Naive thymus-derived CD4-positive, alpha-beta T cell (primary cell): ENCODE measurements at regions not wholly inside any gene's neighbourhood (a gene's known extent, or its start where the extent isn't known, plus 50 kb on each side); places are given as distances from the start of the nearest gene placed in this dataset.
"Not testable (repeated sequence)": the region's sequence is repeated elsewhere in the genome, so short reads cannot be mapped to it uniquely, and the experiment has no call there.

Experiments
- ATAC-seq: fragments of 150-1000 bp; cut with Tn5 transposase; 2 replicates; pipeline ENCODE4 v1.10.0; 2021; ENCODE audit warnings: mild to moderate bottlenecking, moderate library complexity
- CTCF ChIA-PET: fragments of 350-600 bp; sonication (Branson Sonifier 250); formaldehyde crosslinking; loops from one replicate; lab custom pipeline; 2021; ENCODE audit warnings: antibody characterized with exemption; lab: Charles Lee
- POLR2A ChIA-PET: fragments of 350-600 bp; sonication (Branson Sonifier 250); formaldehyde crosslinking; loops from one replicate; lab custom pipeline; 2021; ENCODE audit warnings: antibody characterized with exemption, inconsistent platforms; lab: Charles Lee
- DNase-seq, 9 donors: peaks; one replicate each; pipeline versions ENCODE4 v3.0.0 to v3.0.0-alpha.2; 2020 to 2022; ENCODE audit warnings: mixed read lengths in 1 of 9
- H3K27ac ChIP-seq: one replicate; pipeline ENCODE4 v1.7.0; 2013; ENCODE audit warnings: mild to moderate bottlenecking, low read depth, low read length, moderate library complexity
- H3K27me3 ChIP-seq, 2 donors: one replicate each; pipeline ENCODE4 v1.7.0; 2013; ENCODE audit warnings: low read length in 2 of 2, mild to moderate bottlenecking in 2 of 2, moderate library complexity in 2 of 2; ENCODE audit not compliant: control insufficient read depth in 2 of 2, insufficient read depth in 2 of 2
- H3K36me3 ChIP-seq, 3 experiments: 1 replicate in 2 of 3; 2 replicates in 1 of 3; pipeline ENCODE4 v1.7.0; 2013; ENCODE audit warnings: low read length in 3 of 3, mild to moderate bottlenecking in 3 of 3, moderate library complexity in 1 of 3; ENCODE audit not compliant: insufficient read depth in 3 of 3, control insufficient read depth in 2 of 3
- H3K4me1 ChIP-seq, 2 donors: one replicate each; pipeline ENCODE4 v1.7.0; 2013; ENCODE audit warnings: low read length in 2 of 2, mild to moderate bottlenecking in 2 of 2, moderate library complexity in 1 of 2; ENCODE audit not compliant: control insufficient read depth in 2 of 2, insufficient read depth in 2 of 2
- H3K4me3 ChIP-seq: 2 replicates; pipeline ENCODE4 v1.7.0; 2013; ENCODE audit warnings: mild to moderate bottlenecking, low read length
- H3K9me3 ChIP-seq, 3 experiments: 1 replicate in 2 of 3; 2 replicates in 1 of 3; pipeline ENCODE4 v1.7.0; 2013; ENCODE audit warnings: low read length in 3 of 3; ENCODE audit not compliant: control insufficient read depth in 2 of 3
- H3K27ac Mint-ChIP-seq, 9 donors: one replicate each; pipeline ENCODE4 v1.8.0; 2020 to 2022; ENCODE audit warnings: mixed read lengths in 9 of 9, mild to moderate bottlenecking in 8 of 9, moderate library complexity in 5 of 9, inconsistent platforms in 2 of 9
- H3K27me3 Mint-ChIP-seq, 5 donors: one replicate each; pipeline ENCODE4 v1.8.0; 2021 to 2022; ENCODE audit warnings: mixed read lengths in 5 of 5, mild to moderate bottlenecking in 1 of 5
- H3K36me3 Mint-ChIP-seq, 5 donors: one replicate each; pipeline ENCODE4 v1.8.0; 2020 to 2022; ENCODE audit warnings: mixed read lengths in 5 of 5, mild to moderate bottlenecking in 3 of 5, inconsistent platforms in 1 of 5
- H3K4me1 Mint-ChIP-seq, 7 donors: one replicate each; pipeline ENCODE4 v1.8.0; 2020 to 2022; ENCODE audit warnings: mixed read lengths in 7 of 7, mild to moderate bottlenecking in 3 of 7, inconsistent platforms in 1 of 7
- H3K4me3 Mint-ChIP-seq, 10 donors: one replicate each; pipeline ENCODE4 v1.8.0; 2020 to 2022; ENCODE audit warnings: mild to moderate bottlenecking in 10 of 10, mixed read lengths in 10 of 10, moderate library complexity in 6 of 10, inconsistent platforms in 2 of 10
- H3K9me3 Mint-ChIP-seq, 11 donors: one replicate each; pipeline ENCODE4 v1.8.0; 2020 to 2022; ENCODE audit warnings: mixed read lengths in 11 of 11, mild to moderate bottlenecking in 4 of 11, inconsistent platforms in 1 of 11, moderate library complexity in 1 of 11
- intact Hi-C, 2 donors: fragments of 100-400 bp; cut with micrococcal nuclease; formaldehyde crosslinking; loops; one replicate each; pipeline ENCODE4 v1.15.1; 2023

GRCh38 chr4:101414496-101414895, 67.2 kb upstream of the PPP3CA start:
- Histone ChIP-seq H3K4me1 (peaks cover 32% of the 10 kb centered on the region in 2 donors), H3K9me3 (peaks cover 0 to 7% (median 0%) of the 10 kb centered on the region in 3 experiments), H3K4me3 (no peak overlapping the region), H3K36me3 (no peaks in the 10 kb centered on the region), H3K27me3 (peaks cover 0 to 16% of the 10 kb centered on the region in 2 donors), H3K27ac (no peak overlapping the region)
- H3K4me3 Mint-ChIP-seq, result no peak overlapping the region
- DNase-seq (no peak), ATAC-seq (no peak)
- peaks cover 0 to 10% (median 0%) of the 10 kb centered on the region in 5 donors for H3K36me3 Mint-ChIP-seq
- ChIA-PET POLR2A (no interaction called here), CTCF (interaction anchor here (0.8 kb wide), 1 partner anchor 78 kb away, joined by 3 read pairs; no protein-coding TSS in a partner anchor)
- H3K27ac Mint-ChIP-seq, result no peak overlapping the region
- H3K9me3 Mint-ChIP-seq, result peaks cover 0 to 11% (median 0%) of the 10 kb centered on the region in 11 donors
- intact Hi-C loops, result loop anchor here in 1 of 2 donors (10.0 kb wide), 1 partner anchor 930 kb away; the partner anchor contains the start of gene SLC39A8
- peaks cover 32 to 65% (median 39%) of the 10 kb centered on the region in 5 donors for H3K27me3 Mint-ChIP-seq
- H3K4me1 Mint-ChIP-seq, result peaks cover 18 to 47% (median 34%) of the 10 kb centered on the region in 7 donors

GRCh38 chr4:101411926-101412325, 64.6 kb upstream of the PPP3CA start:
- peaks cover 6 to 7% of the 10 kb centered on the region in 2 donors for H3K4me1 ChIP-seq
- ATAC-seq, result no peak
- H3K9me3 ChIP-seq, result peaks cover 0 to 7% (median 0%) of the 10 kb centered on the region in 3 experiments
- intact Hi-C loops, result loop anchor here in 1 of 2 donors (10.0 kb wide), 1 partner anchor 933 kb away; the partner anchor contains the start of gene SLC39A8
- H3K9me3 Mint-ChIP-seq, result peaks cover 0 to 14% (median 1%) of the 10 kb centered on the region in 11 donors
- peaks cover 0 to 11% of the 10 kb centered on the region in 2 donors for H3K27me3 ChIP-seq
- no peak overlapping the region for H3K27ac ChIP-seq
- H3K4me3 Mint-ChIP-seq, result no peak overlapping the region
- no peak for DNase-seq
- ChIA-PET POLR2A (interaction anchor here (0.7 to 1.3 kb wide), 2 partner anchors 8 to 10 kb away, joined by 3 read pairs; no protein-coding TSS in a partner anchor), CTCF (no interaction called here)
- peaks cover 30 to 56% (median 39%) of the 10 kb centered on the region in 5 donors for H3K27me3 Mint-ChIP-seq
- peaks cover 0 to 10% (median 0%) of the 10 kb centered on the region in 5 donors for H3K36me3 Mint-ChIP-seq
- peaks cover 4 to 24% (median 11%) of the 10 kb centered on the region in 7 donors for H3K4me1 Mint-ChIP-seq
- H3K4me3 ChIP-seq, result no peak overlapping the region
- no peak overlapping the region for H3K27ac Mint-ChIP-seq
- H3K36me3 ChIP-seq, result no peaks in the 10 kb centered on the region

- H3K4me3 Mint-ChIP-seq, H3K4me3 ChIP-seq, CTCF ChIA-PET, H3K4me1 ChIP-seq, H3K9me3 ChIP-seq, POLR2A ChIA-PET, H3K27ac ChIP-seq, ATAC-seq, H3K27me3 ChIP-seq, DNase-seq, H3K27ac Mint-ChIP-seq, H3K36me3 ChIP-seq: not testable (repeated sequence)
- intact Hi-C loops, result loop anchor here in 1 of 2 donors (10.0 kb wide), 1 partner anchor 933 kb away; the partner anchor contains the start of gene SLC39A8
- H3K9me3 Mint-ChIP-seq, result peaks cover 0 to 14% (median 1%) of the 10 kb centered on the region in 11 donors
- H3K27me3 Mint-ChIP-seq, result peaks cover 30 to 55% (median 39%) of the 10 kb centered on the region in 5 donors
- peaks cover 4 to 22% (median 8%) of the 10 kb centered on the region in 7 donors for H3K4me1 Mint-ChIP-seq
- H3K36me3 Mint-ChIP-seq, result peaks cover 0 to 10% (median 0%) of the 10 kb centered on the region in 5 donors
These were observed 64.1 kb upstream of the PPP3CA start for GRCh38 chr4:101411281-101411910.

- H3K9me3 Mint-ChIP-seq, result peaks cover 0 to 7% (median 0%) of the 10 kb centered on the region in 11 donors
- peaks cover 0 to 17% (median 0%) of the 10 kb centered on the region in 7 donors for H3K4me1 Mint-ChIP-seq
- Histone ChIP-seq H3K9me3 (no peaks in the 10 kb centered on the region), H3K27ac (no peak overlapping the region), H3K4me3 (no peak overlapping the region), H3K27me3 (no peaks in the 10 kb centered on the region), H3K36me3 (no peaks in the 10 kb centered on the region), H3K4me1 (no peaks in the 10 kb centered on the region)
- H3K4me3 Mint-ChIP-seq, result peak overlapping the region in 1 of 10 donors; percentile 46
- intact Hi-C loops, result loop anchor here in 1 of 2 donors (1.0 kb wide), 1 partner anchor 18 kb away; no protein-coding TSS in a partner anchor
- H3K27ac Mint-ChIP-seq, result peak overlapping the region in 1 of 9 donors; percentile 65
- CTCF ChIA-PET, result no interaction called here
- DNase-seq (peak in 1 of 9 donors; percentile 32), ATAC-seq (no peak)
- peaks cover 4 to 21% (median 9%) of the 10 kb centered on the region in 5 donors for H3K27me3 Mint-ChIP-seq
- no peaks in the 10 kb centered on the region for H3K36me3 Mint-ChIP-seq
- POLR2A ChIA-PET, result no interaction called here
These were observed 52.8 kb upstream of the PPP3CA start for GRCh38 chr4:101400096-101400495.

DNA sequence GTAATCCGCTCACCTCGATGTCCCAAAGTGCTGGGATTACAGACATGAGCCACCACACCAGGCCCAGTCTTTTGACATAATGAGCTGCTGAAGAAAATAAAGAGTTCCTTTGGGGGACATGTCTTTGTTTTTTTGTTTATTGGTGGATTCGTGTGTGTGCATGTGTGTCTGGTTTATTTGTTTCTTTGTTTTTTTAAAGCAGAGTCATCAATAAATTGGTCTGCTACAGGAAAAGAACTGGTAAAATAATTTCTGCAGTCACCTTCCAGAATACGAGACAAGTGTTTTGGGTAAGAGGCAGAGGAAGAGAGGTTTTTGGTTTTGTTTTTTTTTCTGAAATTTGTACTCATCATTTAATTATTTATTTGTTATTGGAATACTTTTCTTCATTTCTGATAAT, 51.5 kb upstream of the PPP3CA start:
- Histone ChIP-seq H3K9me3 (no peaks in the 10 kb centered on the region), H3K36me3 (no peaks in the 10 kb centered on the region), H3K4me1 (no peaks in the 10 kb centered on the region), H3K4me3 (no peak overlapping the region), H3K27ac (no peak overlapping the region), H3K27me3 (no peaks in the 10 kb centered on the region)
- Mint-ChIP-seq H3K9me3 (peaks cover 0 to under 1% (median 0%) of the 10 kb centered on the region in 11 donors), H3K27ac (no peak overlapping the region), H3K36me3 (no peaks in the 10 kb centered on the region), H3K4me1 (peaks cover 0 to 17% (median 0%) of the 10 kb centered on the region in 7 donors), H3K4me3 (no peak overlapping the region), H3K27me3 (peaks cover 4 to 21% (median 10%) of the 10 kb centered on the region in 5 donors)
- POLR2A ChIA-PET, result interaction anchor here (0.7 kb wide), 1 partner anchor 193 kb away, joined by 3 read pairs; no protein-coding TSS in a partner anchor
- ATAC-seq (no peak), DNase-seq (no peak)
- intact Hi-C loops, result no loop called here
- CTCF ChIA-PET, result no interaction called here
